Endothelial cell of umbilical vein (primary cell): ENCODE measurements at regions not wholly inside any gene's neighbourhood (a gene's known extent, or its start where the extent isn't known, plus 50 kb on each side); places are given as distances from the start of the nearest gene placed in this dataset.

Experiments
- BruUV-seq: library from RNA; stranded (reverse); fragments of 400-500 nt; replicated peaks from 2 replicates; lab custom pipeline; 2021; lab: Mats Ljungman, UMichigan
- CTCF ChIA-PET: fragments of 300-600, 350-600 bp; sonication (Branson Sonifier 250); formaldehyde crosslinking; loops from one replicate; lab custom pipeline; 2021; ENCODE audit warnings: antibody characterized with exemption, inconsistent platforms; lab: Charles Lee
- POLR2A ChIA-PET: fragments of 300-600, 350-600 bp; sonication (Branson Sonifier 250); formaldehyde crosslinking; loops from one replicate; lab custom pipeline; 2021; ENCODE audit warnings: antibody characterized with exemption, inconsistent platforms; lab: Charles Lee
- DNase-seq: peaks from one replicate; pipeline ENCODE4 v3.0.0-alpha.2; 2011; ENCODE audit warnings: low read depth, low spot score
- FAIRE-seq: peaks from 2 replicates; lab custom pipeline; 2011; peaks lifted over from hg19 to GRCh38; lab: Jason Lieb, UNC
- H2AFZ ChIP-seq: 2 replicates; pipeline ENCODE4 v1.6.0; 2012; ENCODE audit warnings: low read depth, low read length, control low read depth, inconsistent platforms
- H3K27ac ChIP-seq: 2 replicates; pipeline ENCODE4 v1.5.1; 2011; ENCODE audit warnings: low read depth, mild to moderate bottlenecking, control low read depth, low read length, moderate library complexity; ENCODE audit not compliant: insufficient read depth
- H3K27me3 ChIP-seq, 2 experiments: 2 replicates each; pipeline versions ENCODE4 v1.6.0 to v1.6.1; 2011; ENCODE audit warnings: low read length in 2 of 2, mixed read lengths in 1 of 2; ENCODE audit not compliant: control insufficient read depth in 2 of 2, insufficient read depth in 2 of 2
- H3K36me3 ChIP-seq, 2 experiments: 2 replicates in 1 of 2; 3 replicates in 1 of 2; pipeline ENCODE4 v1.5.1; 2011; ENCODE audit warnings: low read length in 2 of 2, mild to moderate bottlenecking in 1 of 2, moderate library complexity in 1 of 2; ENCODE audit not compliant: control insufficient read depth in 2 of 2, insufficient read depth in 2 of 2; ENCODE audit errors: extremely low read depth in 1 of 2
- H3K4me1 ChIP-seq: 3 replicates; pipeline ENCODE4 v1.5.1; 2011; ENCODE audit warnings: mild to moderate bottlenecking, low read length; ENCODE audit not compliant: control insufficient read depth, insufficient read depth; ENCODE audit errors: extremely low read depth
- H3K4me2 ChIP-seq: 2 replicates; pipeline ENCODE4 v1.6.1; 2011; ENCODE audit warnings: low read length, control low read depth, mixed read lengths; ENCODE audit not compliant: insufficient read depth
- H3K4me3 ChIP-seq, 3 experiments: fragments of 200-600 bp in 1 of 3; sonication (generic), shearing (Covaris generic) in 1 of 3; replicated peaks in 1 of 3; 2 replicates each; pipeline ENCODE4 v1.5.1; 2011 to 2016; ENCODE audit warnings: control low read depth in 3 of 3, low read length in 3 of 3, mild to moderate bottlenecking in 2 of 3, inconsistent platforms in 1 of 3, low read depth in 1 of 3, moderate library complexity in 1 of 3; ENCODE audit not compliant: insufficient read depth in 1 of 3
- H3K79me2 ChIP-seq: 2 replicates; pipeline ENCODE4 v1.6.0; 2012; ENCODE audit warnings: low read length, inconsistent platforms; ENCODE audit not compliant: control insufficient read depth, insufficient read depth
- H3K9ac ChIP-seq: replicated peaks from 2 replicates; pipeline ENCODE3; 2011; ENCODE audit warnings: low read length, control low read depth; ENCODE audit not compliant: insufficient read depth; ENCODE audit errors: extremely low read depth
- H3K9me1 ChIP-seq: replicated peaks from 3 replicates; pipeline ENCODE4 v1.6.0; 2011; ENCODE audit warnings: mild to moderate bottlenecking, low read length; ENCODE audit not compliant: control insufficient read depth, insufficient read depth; ENCODE audit errors: extremely low read depth
- H3K9me3 ChIP-seq: replicated peaks from 2 replicates; pipeline ENCODE4 v1.5.1; 2012; ENCODE audit warnings: low read length, inconsistent platforms; ENCODE audit not compliant: control insufficient read depth, insufficient read depth
- H4K20me1 ChIP-seq: replicated peaks from 2 replicates; pipeline ENCODE3; 2011; ENCODE audit warnings: mild to moderate bottlenecking, low read length; ENCODE audit not compliant: control insufficient read depth, insufficient read depth; ENCODE audit errors: extremely low read depth
- EZH2 ChIP-seq: IDR thresholded peaks from 2 replicates; pipeline ENCODE4 v1.6.1; 2012; ENCODE audit warnings: borderline replicate concordance, low read depth, mild to moderate bottlenecking, moderate library complexity, low read length, inconsistent platforms; ENCODE audit not compliant: severe bottlenecking
- FOS ChIP-seq: IDR thresholded peaks from 2 replicates; pipeline ENCODE4 v1.6.1; 2011; ENCODE audit warnings: mild to moderate bottlenecking, low read length, moderate library complexity, borderline replicate concordance; ENCODE audit not compliant: insufficient read depth
- GATA2 ChIP-seq: IDR thresholded peaks from 2 replicates; pipeline ENCODE4 v1.7.0; 2011; ENCODE audit warnings: low read depth, mild to moderate bottlenecking, moderate library complexity, mixed read lengths, low read length; ENCODE audit not compliant: insufficient read length, insufficient read depth
- JUN ChIP-seq: IDR thresholded peaks from 2 replicates; pipeline ENCODE4 v1.6.1; 2011; ENCODE audit warnings: borderline replicate concordance, low read depth; ENCODE audit not compliant: insufficient read length, insufficient read depth
- MYC ChIP-seq: IDR thresholded peaks from one replicate; pipeline ENCODE4 v1.6.1; 2011; ENCODE audit warnings: mild to moderate bottlenecking, low read depth, low read length
- POLR2A ChIP-seq: IDR thresholded peaks from 2 replicates; pipeline ENCODE4 v1.6.1; 2012; ENCODE audit warnings: low read depth, mild to moderate bottlenecking, control low read depth, low read length
- POLR2AphosphoS5 ChIP-seq: IDR thresholded peaks from 2 replicates; pipeline ENCODE4 v1.6.1; 2012; ENCODE audit warnings: low read depth, mild to moderate bottlenecking, control low read depth, low read length, moderate library complexity; ENCODE audit not compliant: insufficient read depth
- dilution Hi-C: fragments of 300-500 bp; cut with MboI; formaldehyde crosslinking; loops from one replicate; pipeline ENCODE4 v1.15.0; 2019; ENCODE audit warnings: low sequenced_read_pairs; ENCODE audit not compliant: extremely low pct_ligation_motif_present
- intact Hi-C: fragments of 100-400 bp; cut with micrococcal nuclease; formaldehyde crosslinking; loops from one replicate; pipeline ENCODE4 v1.10.0; 2022
- TF ChIP-seq, protein P1 (sequence below), 2 donors: IDR thresholded peaks; 1 replicate in 1 of 2; 2 replicates in 1 of 2; pipeline ENCODE4 v1.5.1; 2011; ENCODE audit warnings: low read length in 2 of 2, mild to moderate bottlenecking in 2 of 2, moderate library complexity in 2 of 2, control low read depth in 1 of 2, inconsistent platforms in 1 of 2, low read depth in 1 of 2; ENCODE audit not compliant: insufficient read depth in 1 of 2; ENCODE audit errors: extremely low read depth in 1 of 2
- TF ChIP-seq, protein P2 (sequence below): IDR thresholded peaks from 2 replicates; pipeline ENCODE4 v1.6.1; 2011; ENCODE audit not compliant: insufficient read depth, insufficient read length

DNA sequence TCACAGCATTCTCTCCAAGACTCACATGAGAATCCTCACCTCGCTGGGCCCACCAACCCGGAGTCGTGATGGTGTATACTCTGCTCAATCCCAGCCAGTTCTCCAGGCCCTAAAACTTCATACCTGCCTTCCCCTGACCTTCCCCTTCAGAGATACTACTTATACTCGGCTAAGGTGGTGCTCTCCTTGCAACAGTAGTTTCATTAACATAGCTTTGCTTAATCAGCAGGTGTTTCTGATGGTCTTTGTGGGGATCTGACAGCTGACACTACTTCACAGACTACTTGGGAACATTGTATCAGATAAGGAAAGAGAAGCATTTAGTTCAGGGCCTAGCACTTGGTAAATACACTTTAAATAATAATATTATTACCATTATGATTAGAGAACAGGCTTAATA, 301.5 kb upstream of the DAB1 start:
- Histone ChIP-seq H3K4me2 (no peak overlapping the region), H2AFZ (no peak overlapping the region), H3K27ac (no peak overlapping the region), H3K9me3 (no peaks in the 10 kb centered on the region), H3K4me1 (no peaks in the 10 kb centered on the region), H3K9me1 (no peaks in the 10 kb centered on the region), H3K9ac (no peak overlapping the region), H3K36me3 (no peaks in the 10 kb centered on the region), H3K4me3 (no peak overlapping the region), H4K20me1 (no peaks in the 10 kb centered on the region), H3K27me3 (no peaks in the 10 kb centered on the region), H3K79me2 (no peaks in the 10 kb centered on the region)
- BruUV-seq: no TSS peak
- dilution Hi-C loops: no loop called here
- CTCF ChIA-PET: no interaction called here
- TF ChIP-seq GATA2 (no peak), MYC (no peak), JUN (no peak), POLR2AphosphoS5 (no peak), FOS (no peak), POLR2A (no peak), EZH2 (no peak)
- TF ChIP-seq, protein P1, sequence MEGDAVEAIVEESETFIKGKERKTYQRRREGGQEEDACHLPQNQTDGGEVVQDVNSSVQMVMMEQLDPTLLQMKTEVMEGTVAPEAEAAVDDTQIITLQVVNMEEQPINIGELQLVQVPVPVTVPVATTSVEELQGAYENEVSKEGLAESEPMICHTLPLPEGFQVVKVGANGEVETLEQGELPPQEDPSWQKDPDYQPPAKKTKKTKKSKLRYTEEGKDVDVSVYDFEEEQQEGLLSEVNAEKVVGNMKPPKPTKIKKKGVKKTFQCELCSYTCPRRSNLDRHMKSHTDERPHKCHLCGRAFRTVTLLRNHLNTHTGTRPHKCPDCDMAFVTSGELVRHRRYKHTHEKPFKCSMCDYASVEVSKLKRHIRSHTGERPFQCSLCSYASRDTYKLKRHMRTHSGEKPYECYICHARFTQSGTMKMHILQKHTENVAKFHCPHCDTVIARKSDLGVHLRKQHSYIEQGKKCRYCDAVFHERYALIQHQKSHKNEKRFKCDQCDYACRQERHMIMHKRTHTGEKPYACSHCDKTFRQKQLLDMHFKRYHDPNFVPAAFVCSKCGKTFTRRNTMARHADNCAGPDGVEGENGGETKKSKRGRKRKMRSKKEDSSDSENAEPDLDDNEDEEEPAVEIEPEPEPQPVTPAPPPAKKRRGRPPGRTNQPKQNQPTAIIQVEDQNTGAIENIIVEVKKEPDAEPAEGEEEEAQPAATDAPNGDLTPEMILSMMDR (IDR thresholded peaks at IDR 0.05; ENCODE audit: extremely low read depth in 1 of 2, insufficient read depth in 1 of 2, low read depth in 1 of 2, low read length in 2 of 2): no peak
- TF ChIP-seq, protein P2, sequence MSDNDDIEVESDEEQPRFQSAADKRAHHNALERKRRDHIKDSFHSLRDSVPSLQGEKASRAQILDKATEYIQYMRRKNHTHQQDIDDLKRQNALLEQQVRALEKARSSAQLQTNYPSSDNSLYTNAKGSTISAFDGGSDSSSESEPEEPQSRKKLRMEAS: no peak
- FAIRE-seq (no peak), DNase-seq (no peak)
- POLR2A ChIA-PET: no interaction called here
- intact Hi-C loops: no loop called here
